Fibroblast of lung (primary cell): ENCODE measurements at regions not wholly inside any gene's neighbourhood (a gene's known extent, or its start where the extent isn't known, plus 50 kb on each side); places are given as distances from the start of the nearest gene placed in this dataset.
"Not testable (repeated sequence)": the region's sequence is repeated elsewhere in the genome, so short reads cannot be mapped to it uniquely, and the experiment has no call there.

ENCODE experiments used
- DNase-seq, 2 donors: peaks; one replicate each; pipeline versions ENCODE4 v3.0.0 to v3.0.0-alpha.2; 2010; ENCODE audit warnings: low read depth in 2 of 2
- H2AFZ ChIP-seq: 2 replicates; pipeline ENCODE4 v1.5.1; 2012; ENCODE audit warnings: low read length, control low read depth, inconsistent platforms
- H3K27ac ChIP-seq: 2 replicates; pipeline ENCODE4 v1.5.1; 2011; ENCODE audit warnings: low read length, control low read depth; ENCODE audit not compliant: insufficient read depth
- H3K27me3 ChIP-seq: 2 replicates; pipeline ENCODE4 v1.5.1; 2011; ENCODE audit warnings: mild to moderate bottlenecking, low read length; ENCODE audit not compliant: control insufficient read depth, insufficient read depth
- H3K36me3 ChIP-seq: 2 replicates; pipeline ENCODE4 v1.5.1; 2011; ENCODE audit warnings: low read length; ENCODE audit not compliant: control insufficient read depth, insufficient read depth
- H3K4me1 ChIP-seq: 2 replicates; pipeline ENCODE4 v1.5.1; 2011; ENCODE audit warnings: low read length; ENCODE audit not compliant: control insufficient read depth, insufficient read depth; ENCODE audit errors: extremely low read depth
- H3K4me2 ChIP-seq: 2 replicates; pipeline ENCODE4 v1.5.1; 2011; ENCODE audit warnings: low read length, control low read depth; ENCODE audit not compliant: insufficient read depth; ENCODE audit errors: extremely low read depth
- H3K4me3 ChIP-seq, 4 experiments: fragments of 200-600 bp in 1 of 4; sonication (generic) in 1 of 4; replicated peaks in 1 of 4; 2 replicates each; pipeline ENCODE4 v1.5.1; 2011 to 2016; ENCODE audit warnings: low read length in 4 of 4, low read depth in 3 of 4, mild to moderate bottlenecking in 3 of 4, control low read depth in 2 of 4, inconsistent platforms in 1 of 4, mixed read lengths in 1 of 4; ENCODE audit not compliant: insufficient read depth in 1 of 4; ENCODE audit errors: control extremely low read depth in 1 of 4
- H3K79me2 ChIP-seq: 2 replicates; pipeline ENCODE4 v1.5.1; 2012; ENCODE audit warnings: mild to moderate bottlenecking, low read length, inconsistent platforms; ENCODE audit not compliant: control insufficient read depth, insufficient read depth
- H3K9ac ChIP-seq: 2 replicates; pipeline ENCODE4 v1.5.1; 2011; ENCODE audit warnings: mild to moderate bottlenecking, low read length, control low read depth; ENCODE audit not compliant: insufficient read depth
- H3K9me3 ChIP-seq: 2 replicates; pipeline ENCODE4 v1.5.1; 2012; ENCODE audit warnings: low read depth, low read length; ENCODE audit not compliant: control insufficient read depth, insufficient read depth
- H4K20me1 ChIP-seq: 2 replicates; pipeline ENCODE4 v1.5.1; 2011; ENCODE audit warnings: low read length; ENCODE audit not compliant: control insufficient read depth, insufficient read depth; ENCODE audit errors: extremely low read depth
- CTCF ChIP-seq, 2 donors: IDR thresholded peaks in 1 of 2; conservative IDR thresholded peaks in 1 of 2; 1 replicate in 1 of 2; 2 replicates in 1 of 2; pipeline ENCODE4 v1.5.1; 2011 to 2012; ENCODE audit warnings: low read length in 2 of 2, control low read depth in 1 of 2, inconsistent platforms in 1 of 2, low read depth in 1 of 2, mild to moderate bottlenecking in 1 of 2
- EZH2 ChIP-seq: IDR thresholded peaks from 2 replicates; pipeline ENCODE4 v1.5.1; 2012; ENCODE audit warnings: low read length, control low read depth, mild to moderate bottlenecking; ENCODE audit errors: missing control alignments

GRCh38 chr1:244154508-244154871 lies 103.4 kb downstream of the ZBTB18 start:
- Histone ChIP-seq H3K79me2 (no peaks in the 10 kb centered on the region), H3K9ac (peak overlapping the region; percentile 10), H2AFZ (peak overlapping the region; percentile 6), H3K9me3 (no peaks in the 10 kb centered on the region), H3K4me2 (no peak overlapping the region), H3K36me3 (no peaks in the 10 kb centered on the region), H4K20me1 (no peaks in the 10 kb centered on the region), H3K4me1 (no peaks in the 10 kb centered on the region), H3K4me3 (no peak overlapping the region), H3K27ac (no peak overlapping the region), H3K27me3 (no peaks in the 10 kb centered on the region)
- DNase-seq: no peak
- TF ChIP-seq EZH2: no peak
- no peak for TF ChIP-seq CTCF (conservative IDR thresholded peaks at IDR 0.05 in 1 of 2, IDR thresholded peaks at IDR 0.05 in 1 of 2; ENCODE audit: low read depth in 1 of 2, low read length in 2 of 2)

- Histone ChIP-seq H3K79me2 (no peaks in the 10 kb centered on the region), H3K9me3 (no peaks in the 10 kb centered on the region), H2AFZ (peak overlapping the region; percentile 6), H4K20me1 (no peaks in the 10 kb centered on the region), H3K27me3 (no peaks in the 10 kb centered on the region), H3K36me3 (no peaks in the 10 kb centered on the region), H3K4me1 (no peaks in the 10 kb centered on the region), H3K27ac (no peak overlapping the region), H3K4me3 (no peak overlapping the region), H3K4me2 (no peak overlapping the region), H3K9ac (peak overlapping the region; percentile 10)
- TF ChIP-seq EZH2 (no peak), CTCF (conservative IDR thresholded peaks at IDR 0.05 in 1 of 2, IDR thresholded peaks at IDR 0.05 in 1 of 2; ENCODE audit: low read depth in 1 of 2, low read length in 2 of 2) (no peak)
- no peak for DNase-seq
Observed at GRCh38 chr1:244154872-244155531, 103.9 kb downstream of the ZBTB18 start.

DNA sequence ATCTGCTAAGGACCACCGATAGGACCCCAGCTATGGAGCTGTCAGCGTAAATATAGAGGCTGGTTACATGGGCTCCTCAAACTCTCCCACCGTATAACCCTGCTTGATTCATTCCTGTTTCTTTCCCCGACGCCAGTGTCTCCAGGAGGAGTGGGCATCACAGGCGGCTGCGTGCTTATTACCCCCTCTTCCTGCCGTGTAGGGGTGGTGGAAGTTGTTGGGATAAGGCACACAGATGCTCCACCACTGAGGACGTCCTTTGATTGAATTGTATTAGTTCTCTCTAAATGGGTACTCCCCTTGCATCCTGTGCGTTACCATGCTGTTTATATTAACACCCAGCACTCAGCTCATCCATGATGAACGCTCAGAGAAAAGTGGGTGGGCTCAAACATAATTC lies 104.6 kb downstream of the ZBTB18 start:
- DNase-seq: no peak
- Histone ChIP-seq H3K4me3 (no peak overlapping the region), H3K27ac (no peak overlapping the region), H2AFZ (no peak overlapping the region), H3K27me3 (no peaks in the 10 kb centered on the region), H3K9me3 (no peaks in the 10 kb centered on the region), H3K4me2 (no peak overlapping the region), H4K20me1 (no peaks in the 10 kb centered on the region), H3K9ac (no peak overlapping the region), H3K4me1 (no peaks in the 10 kb centered on the region), H3K79me2 (no peaks in the 10 kb centered on the region), H3K36me3 (no peaks in the 10 kb centered on the region)
- TF ChIP-seq EZH2: no peak
- no peak for TF ChIP-seq CTCF (conservative IDR thresholded peaks at IDR 0.05 in 1 of 2, IDR thresholded peaks at IDR 0.05 in 1 of 2; ENCODE audit: low read depth in 1 of 2, low read length in 2 of 2)

GRCh38 chr1:244156617-244157016 lies 105.5 kb downstream of the ZBTB18 start:
- not testable (repeated sequence) for H2AFZ ChIP-seq, H4K20me1 ChIP-seq, H3K4me2 ChIP-seq, H3K9ac ChIP-seq, DNase-seq, H3K79me2 ChIP-seq, H3K4me3 ChIP-seq, H3K4me1 ChIP-seq, H3K27me3 ChIP-seq, H3K27ac ChIP-seq, H3K36me3 ChIP-seq, H3K9me3 ChIP-seq
